ENCODE measurements at regions not wholly inside any gene's neighbourhood (a gene's known extent, or its start where the extent isn't known, plus 50 kb on each side); places are given as distances from the start of the nearest gene placed in this dataset.

DNA sequence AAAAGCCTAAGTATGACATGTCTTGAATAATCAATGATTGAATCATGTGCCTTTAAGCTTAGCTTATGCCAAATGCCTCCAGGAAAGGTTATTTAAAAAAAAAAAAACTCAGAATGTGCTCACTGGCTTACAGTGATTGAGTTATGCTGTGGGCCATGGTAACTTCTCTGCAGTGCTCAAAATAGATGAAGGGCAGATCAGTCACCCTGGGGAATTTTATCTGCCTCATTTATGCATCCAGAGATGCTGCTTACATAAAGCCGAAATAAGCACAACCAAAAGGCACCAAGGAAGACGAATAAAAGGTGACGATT, 118.7 kb upstream of the MDM1 start:
- DNase-seq (ENCODE audit: low spot score), result no peak

DNA sequence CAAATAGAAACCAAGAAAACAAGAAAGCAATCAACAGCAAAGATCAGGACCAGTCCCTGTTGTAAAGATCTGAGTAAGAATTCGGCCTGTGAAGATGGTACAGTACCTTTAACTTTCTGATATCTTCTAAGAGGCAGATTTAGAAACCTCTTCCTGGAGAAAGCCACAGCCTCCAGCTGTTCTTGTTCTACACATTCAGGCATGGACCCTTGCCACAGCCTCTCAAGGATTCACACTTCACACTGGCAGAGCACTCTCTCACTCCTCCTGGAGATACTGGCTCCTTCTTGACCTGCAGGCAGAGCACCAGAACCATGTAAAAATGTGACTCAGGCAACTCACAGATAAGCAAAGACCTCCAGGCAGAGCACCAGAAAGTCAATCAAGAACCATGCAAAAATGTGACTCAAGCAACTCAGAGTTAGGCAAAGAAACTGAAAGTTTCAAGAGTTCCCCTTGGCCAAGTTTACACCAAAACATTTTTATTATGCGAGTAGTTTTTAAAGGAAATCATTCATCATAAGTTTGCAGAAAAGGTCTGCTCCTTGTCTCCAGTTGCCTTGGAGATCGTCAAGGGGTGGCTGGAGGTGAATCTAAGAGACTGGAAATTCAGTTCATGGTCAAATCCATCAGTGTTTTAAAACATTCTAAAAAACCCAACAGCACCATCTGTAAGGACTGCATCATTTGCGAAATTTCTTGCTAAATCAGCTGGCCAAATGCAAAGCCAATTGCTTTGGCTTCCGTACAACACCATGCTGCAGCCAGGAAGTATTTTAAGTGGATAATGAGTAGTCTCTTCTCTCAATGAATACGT, 119.3 kb upstream of the MDM1 start:
- DNase-seq (ENCODE audit: low spot score), result peak; percentile 36

DNA sequence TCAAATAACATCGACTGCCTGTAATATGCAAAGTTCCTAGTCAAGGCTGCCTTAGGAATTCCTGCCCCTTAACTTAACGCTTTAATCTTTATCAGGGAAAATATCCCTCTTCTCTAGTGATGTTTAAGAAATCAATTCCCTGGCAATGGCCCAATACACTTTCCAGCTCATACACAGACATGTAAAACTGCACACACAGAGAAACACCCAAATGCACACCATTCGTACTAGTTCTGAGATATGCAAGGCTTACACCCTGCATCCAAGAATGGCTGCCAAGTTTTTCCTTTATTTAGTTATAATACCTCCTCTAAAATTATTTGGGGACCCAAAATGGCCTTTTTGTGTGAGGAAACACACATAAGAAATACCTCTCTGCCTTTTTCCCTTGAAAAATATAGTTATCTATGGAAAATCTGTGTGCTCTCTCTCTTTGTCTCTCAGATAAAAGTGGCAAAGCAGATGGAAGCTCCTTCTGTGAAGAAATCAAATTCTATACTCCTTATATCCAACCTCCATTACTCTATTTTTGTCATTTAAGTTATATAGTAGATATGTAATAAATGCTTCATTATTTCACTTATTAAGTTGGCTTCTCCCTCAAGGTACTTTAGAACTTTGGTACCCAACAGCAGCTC, 120.0 kb upstream of the MDM1 start:
- DNase-seq (ENCODE audit: low spot score), result no peak

DNA sequence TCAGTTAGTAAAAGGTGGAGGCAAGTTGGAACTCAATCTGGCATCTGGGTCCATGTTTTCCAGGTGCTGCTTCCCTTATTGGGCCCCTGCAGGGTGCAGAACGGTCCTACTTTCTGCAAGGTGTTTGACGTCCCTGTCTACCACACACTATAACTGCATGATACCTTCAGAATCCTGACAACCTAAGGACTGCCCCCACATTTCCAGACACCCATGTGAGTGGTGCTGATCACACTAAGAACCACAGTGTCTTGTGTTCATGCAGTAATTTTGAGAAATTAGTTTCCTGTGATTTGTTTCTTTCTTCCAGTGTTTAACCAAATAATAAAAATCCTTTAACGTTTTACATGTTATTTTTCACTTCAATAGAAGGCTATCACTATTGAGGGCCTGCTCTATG, 121.1 kb upstream of the MDM1 start:
- DNase-seq (ENCODE audit: low spot score), result no peak

DNA sequence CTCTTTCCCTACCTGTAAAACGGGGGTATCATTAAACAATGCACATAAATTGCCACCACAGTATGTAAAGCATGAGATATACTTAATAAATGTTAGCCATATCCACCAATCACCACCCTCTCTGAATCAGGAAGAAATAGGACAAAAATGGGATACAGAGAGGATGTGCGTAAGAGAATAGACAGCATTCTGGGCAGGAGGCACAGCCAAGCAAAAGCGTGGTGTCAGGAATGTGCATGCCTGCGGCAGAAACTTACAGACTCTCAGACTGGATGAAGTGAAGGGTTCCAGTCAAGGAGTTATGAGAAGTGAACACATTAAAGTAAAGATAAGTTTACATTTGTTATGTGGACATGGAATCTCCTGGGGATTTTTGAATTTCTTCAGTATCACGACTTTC, 121.7 kb upstream of the MDM1 start:
- DNase-seq (ENCODE audit: low spot score), result no peak

DNA sequence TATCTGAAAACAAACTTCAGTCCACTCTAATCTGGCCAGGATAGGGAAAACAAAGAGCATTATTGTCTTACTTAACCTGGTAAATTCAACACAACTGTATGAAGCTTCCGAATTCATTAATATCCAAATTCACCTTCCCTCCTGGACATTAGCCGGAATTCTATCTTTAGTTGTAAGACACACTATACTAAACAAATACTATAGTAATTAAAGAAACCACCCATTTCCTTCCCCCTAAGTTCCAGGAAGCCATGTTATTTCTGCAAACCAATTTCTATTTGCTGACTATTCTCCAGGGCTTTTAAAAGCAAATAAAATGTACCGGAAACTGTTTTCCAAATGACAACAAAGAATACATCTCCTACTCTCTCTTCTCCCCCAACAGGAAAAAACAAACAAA, 122.7 kb upstream of the MDM1 start:
- no peak for DNase-seq (ENCODE audit: low spot score)

DNA sequence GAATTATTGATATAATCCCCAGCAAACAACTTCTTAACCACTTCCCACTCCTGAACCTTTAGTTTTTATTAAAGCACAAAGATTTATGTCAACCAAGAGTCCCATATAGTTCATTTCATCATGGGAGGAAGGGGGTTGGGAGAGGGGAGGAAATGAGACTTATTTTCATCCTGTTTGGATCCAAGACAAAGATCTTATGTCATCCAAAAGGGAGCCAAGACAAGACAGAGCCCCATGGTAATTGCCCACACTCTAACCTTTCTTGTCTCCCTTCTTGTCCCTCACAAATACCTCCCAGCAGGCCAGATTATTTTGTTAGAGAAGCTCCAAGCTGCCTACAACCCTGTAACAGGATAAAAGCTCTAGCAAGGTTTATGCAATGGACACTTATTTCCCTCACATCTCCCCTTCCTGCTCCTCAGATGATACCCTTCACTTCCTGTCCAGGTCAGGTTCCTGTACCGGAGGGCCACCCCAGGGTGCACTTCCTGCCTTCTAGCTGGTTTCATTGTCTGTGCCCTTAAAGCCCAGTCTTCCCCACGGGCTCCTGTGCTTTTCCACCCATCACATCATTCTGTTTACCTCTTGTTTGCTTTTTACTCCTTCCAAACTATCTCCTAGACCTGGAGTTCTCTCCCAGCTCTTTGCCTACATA, 123.7 kb upstream of the MDM1 start:
- no peak for DNase-seq (ENCODE audit: low spot score)

DNA sequence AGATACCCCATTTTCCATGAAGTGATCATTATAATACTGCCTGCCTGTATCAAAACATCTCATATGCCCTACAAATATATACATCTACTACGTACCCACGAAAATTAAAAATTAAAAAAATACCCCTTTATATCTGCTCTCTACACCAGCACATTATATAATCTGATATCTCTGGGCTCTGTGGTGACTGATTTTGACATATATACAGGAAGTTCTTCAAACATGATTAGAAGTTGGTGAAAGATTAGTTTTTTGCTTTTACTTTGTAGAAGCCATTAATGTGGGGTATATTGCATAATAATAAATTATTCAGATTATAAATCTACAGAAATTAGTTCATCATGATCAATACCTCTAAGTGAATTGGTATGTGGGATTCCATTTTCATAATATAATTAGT, 126.7 kb upstream of the MDM1 start:
- no peak for DNase-seq (ENCODE audit: low spot score)

DNA sequence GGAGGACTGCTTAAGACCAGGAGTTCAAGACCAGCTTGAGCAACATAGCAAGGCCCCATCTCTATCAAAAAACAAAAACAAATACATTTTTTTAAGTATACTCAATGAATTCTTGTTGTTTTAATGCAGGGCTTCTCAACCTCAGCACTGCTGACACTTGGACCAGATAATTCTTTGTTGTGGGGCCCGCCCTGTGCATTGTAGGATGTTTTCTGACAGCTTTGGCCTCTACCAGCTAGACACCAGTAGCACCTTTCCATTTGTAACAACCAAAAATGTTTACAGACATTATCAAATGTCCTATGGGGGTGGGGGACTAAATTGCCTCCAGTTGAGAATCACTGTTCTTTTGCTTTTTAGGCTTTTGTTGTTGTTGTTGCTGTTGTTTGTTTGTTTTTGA, 128.1 kb upstream of the MDM1 start:
- no peak for DNase-seq (ENCODE audit: low spot score)

DNA sequence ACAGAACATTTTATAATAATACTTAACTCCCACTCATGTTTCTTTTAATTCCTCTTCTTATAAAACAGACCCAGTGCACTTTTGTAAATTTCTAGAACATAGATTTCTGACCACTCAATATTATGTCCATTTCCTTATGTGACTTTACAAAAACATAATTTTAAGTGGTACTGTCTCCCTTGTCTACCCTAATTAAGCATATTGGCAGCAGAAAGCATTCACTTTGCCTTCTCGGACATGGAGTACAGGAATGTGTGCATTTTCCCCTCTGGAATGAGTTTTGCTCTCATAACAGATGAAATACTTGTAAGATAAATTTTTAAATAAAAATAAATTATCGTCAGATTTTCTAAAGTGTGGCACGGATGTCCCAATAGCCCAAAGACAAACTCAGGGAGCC, 129.5 kb upstream of the MDM1 start:
- DNase-seq (ENCODE audit: low spot score), result no peak

DNA sequence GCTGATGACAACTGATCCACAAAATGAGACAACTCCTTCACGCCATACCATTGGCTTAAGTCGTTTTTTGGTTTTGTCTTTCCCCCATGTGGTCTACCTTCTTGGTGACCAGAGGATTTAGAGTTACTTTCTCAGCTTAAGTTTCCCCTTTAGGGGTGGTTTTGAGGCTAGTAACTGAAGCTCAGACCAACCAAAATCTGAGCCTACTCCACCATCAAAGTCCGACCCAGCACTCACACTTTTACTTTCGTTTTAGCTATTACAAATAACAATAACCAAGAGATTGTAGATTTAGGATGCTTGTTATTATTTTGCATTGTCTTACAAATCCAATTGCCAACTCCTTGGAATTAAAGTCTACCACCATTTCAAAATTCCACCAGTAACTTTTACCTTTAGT, 130.6 kb upstream of the MDM1 start:
- DNase-seq (ENCODE audit: low spot score), result no peak

DNA sequence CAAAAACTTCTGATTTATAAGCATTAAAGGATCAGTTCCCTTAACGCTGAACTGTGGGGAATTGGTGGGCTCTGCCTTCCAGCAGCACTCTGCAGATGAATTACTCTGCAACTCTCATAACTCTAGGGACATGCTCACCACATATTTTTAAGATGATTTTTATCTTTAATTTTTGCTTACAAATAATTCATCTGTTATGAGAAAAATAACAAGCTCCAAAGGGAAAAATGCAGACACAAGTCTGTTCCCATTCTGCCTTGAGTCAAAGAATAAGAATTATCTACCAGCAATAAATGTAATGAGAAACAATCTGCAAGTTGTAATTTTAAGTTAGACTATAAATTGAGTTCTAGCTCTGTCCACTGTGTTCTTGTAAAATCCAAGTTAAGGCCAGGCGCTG, 133.1 kb upstream of the MDM1 start:
- DNase-seq (ENCODE audit: low spot score), result no peak

DNA sequence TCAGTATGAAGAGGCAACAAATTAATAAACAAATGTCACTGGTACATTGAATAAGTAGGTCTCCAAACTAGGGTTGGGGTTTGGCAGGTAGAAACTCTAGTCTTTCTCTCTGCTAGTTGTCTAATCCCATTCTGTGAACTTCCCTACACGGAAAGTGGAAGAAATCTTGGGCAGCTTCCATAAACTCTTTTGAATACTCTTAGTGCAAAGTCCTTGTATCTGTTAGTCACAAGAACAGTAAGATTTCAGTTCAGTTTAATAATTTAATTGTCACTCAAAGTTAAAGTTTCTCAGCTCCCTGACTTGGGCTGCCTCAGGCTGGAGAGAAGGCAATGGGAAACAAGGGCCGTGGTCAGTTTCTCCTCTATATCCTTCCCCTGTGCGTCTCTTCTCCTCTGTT, 135.4 kb upstream of the MDM1 start:
- no peak for DNase-seq (ENCODE audit: low spot score)

DNA sequence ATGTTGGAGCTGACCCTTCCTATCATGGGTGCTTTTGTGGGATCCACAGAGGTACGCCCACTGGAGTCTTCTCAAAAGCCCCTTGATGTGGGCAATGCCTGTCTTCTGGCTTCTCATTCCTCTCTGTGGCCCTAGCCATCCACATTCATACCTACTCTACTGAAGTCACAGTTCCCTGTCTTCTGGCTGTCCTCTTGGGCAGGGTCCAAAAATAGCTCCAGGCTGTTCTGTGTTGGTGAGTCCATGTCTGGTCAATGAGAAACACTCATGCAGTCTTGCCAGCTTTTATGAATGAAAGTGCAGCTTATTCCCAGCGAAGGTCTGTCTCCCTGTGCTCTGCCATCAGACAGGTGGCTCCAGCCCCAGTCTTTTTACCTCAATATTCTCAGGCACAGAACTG, 135.9 kb upstream of the MDM1 start:
- DNase-seq (ENCODE audit: low spot score), result no peak

DNA sequence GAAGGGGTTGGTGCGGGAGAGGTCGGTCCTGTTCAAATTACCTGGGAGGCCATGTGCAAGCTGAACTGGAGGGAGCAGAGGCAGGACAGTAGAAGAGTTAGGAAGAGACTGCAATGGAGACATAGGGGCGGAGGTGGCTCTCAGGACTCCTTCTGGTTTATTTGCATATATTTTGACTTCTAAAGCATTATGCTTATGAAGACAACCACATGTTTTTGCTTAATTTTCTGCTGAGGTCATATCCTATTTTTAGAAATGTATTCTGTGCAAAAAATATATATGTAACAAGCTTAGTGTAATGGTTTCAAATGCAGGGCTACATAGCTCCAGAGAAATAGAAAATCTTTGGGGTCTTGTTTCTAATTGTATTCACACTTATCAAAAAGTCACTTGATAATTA, 137.0 kb upstream of the MDM1 start:
- no peak for DNase-seq (ENCODE audit: low spot score)

DNA sequence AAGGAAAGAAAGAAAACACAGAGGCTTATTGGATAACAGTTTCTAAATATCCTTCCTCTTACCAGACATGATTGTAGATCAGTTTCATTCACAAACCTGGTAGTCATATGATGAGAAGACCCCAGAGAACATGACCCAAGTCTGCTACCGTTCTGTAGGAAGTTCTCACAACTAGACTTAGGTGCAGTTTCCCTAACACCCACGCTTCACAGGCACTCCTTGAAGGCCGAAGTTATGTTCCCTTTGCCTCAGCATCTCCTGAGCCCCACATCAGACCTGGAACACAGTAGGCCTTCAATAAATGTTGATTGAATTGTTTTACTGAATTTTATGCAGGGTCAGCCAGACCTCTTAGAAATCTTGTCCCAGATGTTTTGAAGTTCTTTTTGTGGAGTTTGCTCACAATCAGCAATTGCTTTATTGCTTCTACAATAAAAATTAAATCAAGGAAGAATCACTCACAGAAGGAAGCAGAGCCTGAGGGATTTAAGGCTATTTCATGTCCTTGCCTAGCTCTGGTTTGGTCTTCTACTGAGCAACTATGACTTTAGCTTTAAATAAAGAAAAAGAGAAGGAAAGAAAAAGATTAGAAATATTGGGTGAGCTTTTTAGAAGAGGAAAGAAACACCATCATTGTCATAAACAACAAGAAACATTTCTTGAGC, 138.6 kb upstream of the MDM1 start:
- no peak for DNase-seq (ENCODE audit: low spot score)

DNA sequence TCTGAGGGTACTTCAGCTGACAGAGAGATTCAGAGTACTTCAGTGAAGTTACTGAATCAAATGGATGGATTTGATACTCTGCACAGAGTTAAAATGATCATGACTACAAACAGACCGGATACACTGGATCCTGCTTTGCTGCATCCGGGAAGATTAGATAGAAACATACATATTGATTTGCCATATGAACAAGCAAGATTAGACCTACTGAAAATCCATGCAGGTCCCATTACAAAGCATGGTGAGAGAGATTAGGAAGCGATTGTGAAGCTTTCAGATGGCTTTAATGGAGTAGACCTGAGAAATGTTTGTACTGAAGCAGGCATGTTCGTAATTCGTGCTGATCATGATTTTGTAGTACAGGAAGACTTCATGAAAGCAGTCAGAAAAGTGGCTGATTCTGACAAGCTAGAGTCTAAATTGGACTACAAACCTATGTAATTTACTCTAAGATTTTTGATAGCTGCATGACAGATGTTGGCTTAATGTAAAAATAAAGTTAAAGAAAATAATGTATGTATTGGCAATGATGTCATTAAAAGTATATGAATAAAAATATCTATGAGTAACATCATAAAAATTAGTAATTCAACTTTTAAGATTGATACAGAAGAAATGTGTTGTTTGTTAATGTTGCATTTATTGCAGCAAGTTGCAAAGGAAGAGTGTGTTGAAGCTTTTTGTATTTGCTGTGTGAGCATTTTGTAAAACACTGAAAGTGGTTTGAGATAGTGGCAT, 136.1 kb upstream of the RAP1B start:
- DNase-seq (ENCODE audit: low spot score), result no peak

DNA sequence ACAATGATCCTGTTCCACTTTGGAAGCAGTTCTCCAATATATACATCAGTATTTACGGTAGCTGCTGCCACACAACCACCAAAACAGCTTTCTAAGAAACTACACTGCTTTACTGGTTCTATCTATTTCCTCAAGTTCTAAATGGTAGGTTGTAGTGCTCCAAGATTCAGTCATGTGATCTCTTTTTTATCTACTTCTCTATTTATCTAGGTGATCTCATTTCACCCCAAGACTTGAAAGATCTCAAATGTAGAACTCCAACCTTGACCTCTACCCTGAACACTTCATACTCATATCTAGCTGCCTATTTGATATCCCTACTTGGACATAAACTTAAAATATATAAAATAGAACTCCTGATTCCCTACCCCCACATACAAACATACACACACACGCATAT, 133.9 kb upstream of the RAP1B start:
- no peak for DNase-seq (ENCODE audit: low spot score)

DNA sequence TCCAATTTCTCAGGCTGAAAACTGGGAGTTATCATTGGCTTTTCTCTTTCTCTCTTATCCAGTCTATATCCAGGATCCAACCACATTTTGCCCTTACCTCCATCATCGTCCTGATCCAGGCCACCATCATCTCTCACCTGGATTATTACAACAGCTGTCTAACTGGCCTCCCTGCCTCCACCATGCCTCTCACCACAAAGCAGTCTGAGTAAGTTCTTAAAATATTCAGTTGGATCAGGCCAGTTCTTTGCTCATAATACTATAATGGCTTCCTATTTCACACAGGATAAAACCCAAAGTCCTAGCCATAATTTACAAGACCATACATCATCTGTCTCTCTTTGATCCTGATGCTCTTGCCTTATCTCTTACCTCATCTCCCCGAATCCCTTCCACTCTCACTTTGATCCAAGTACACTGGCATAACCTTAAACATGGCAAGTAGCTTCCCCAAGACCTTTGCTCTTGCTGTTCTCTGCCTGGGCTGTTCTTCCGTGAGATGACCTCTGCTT, 133.4 kb upstream of the RAP1B start:
- no peak for DNase-seq (ENCODE audit: low spot score)

DNA sequence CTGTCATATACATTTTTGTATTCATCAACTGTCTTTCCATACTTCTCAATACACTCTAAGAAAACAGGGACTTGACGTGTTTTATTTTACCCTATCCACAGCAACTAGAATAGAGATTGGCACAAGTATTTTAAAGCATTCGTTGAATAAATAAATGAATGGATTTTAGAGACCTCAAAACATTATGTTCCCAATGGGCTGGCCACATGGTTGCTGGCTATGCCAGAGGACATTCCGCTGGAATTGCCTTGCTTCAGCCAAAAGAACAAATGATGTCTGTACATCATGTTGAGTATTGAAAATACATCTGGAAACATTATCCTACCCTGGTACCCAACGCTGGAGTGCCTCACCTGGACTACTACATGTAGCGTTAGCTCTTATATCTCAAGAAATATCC, 132.8 kb upstream of the RAP1B start:
- no peak for DNase-seq (ENCODE audit: low spot score)

DNA sequence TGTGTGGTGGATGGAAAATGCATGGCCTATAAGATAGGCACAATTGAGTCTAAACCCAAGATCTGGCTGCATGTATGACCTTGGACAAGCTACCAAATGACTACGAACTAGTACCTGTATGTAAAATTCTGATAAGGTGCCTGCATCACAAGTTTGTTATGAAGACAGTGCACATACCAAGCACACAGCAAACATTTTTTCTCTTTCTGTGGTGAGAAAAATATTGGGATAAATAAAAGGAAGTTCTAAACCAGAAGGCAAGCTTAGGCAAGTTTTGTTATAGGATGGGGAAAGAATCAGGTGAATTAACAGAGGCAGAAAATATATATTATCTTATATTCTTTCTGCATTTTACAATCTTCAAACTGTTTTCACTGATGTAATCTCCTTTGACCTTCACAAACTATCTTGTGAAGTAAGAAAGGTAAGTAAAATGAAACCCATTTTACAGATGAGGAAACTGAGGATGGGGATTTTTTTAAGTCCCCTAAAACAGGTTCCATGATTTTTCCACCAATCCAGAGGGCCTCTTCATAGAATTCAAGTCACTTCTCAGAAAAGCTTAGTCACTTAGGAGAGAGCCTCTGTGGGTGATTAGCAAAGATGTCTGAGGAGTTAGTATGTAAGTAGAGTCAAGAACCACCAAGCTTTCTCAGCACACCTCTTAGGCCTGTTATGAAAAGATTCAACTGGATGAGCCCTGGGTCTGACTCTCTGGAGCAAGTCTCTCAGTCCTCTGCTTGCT, 132.0 kb upstream of the RAP1B start:
- DNase-seq (ENCODE audit: low spot score), result no peak

All from Ammon's horn (tissue), 1 donor.